ENCODE measurements at regions not wholly inside any gene's neighbourhood (a gene's known extent, or its start where the extent isn't known, plus 50 kb on each side); places are given as distances from the start of the nearest gene placed in this dataset.

GRCh38 chr10:130627346-130628045, 491.3 kb downstream of the GLRX3 start:
- in situ Hi-C loops (cut with MboI; ENCODE audit: low sequenced_read_pairs in 4 of 4): no loop called here
- Histone ChIP-seq H3K27me3 (peaks cover 0 to 7% (median 0%) of the 10 kb centered on the region in 3 donors), H3K4me1 (no peaks in the 10 kb centered on the region), H3K4me3 (no peak overlapping the region), H3K27ac (no peak overlapping the region), H3K9me3 (no peaks in the 10 kb centered on the region), H3K36me3 (no peaks in the 10 kb centered on the region)
- DNase-seq (no peak), ATAC-seq (no peak)
- intact Hi-C loops (cut with DNase I; ENCODE audit: low total_unique reads): no loop called here
- no peak for TF ChIP-seq POLR2A (IDR thresholded peaks at IDR 0.05)
- TF ChIP-seq, protein P1, sequence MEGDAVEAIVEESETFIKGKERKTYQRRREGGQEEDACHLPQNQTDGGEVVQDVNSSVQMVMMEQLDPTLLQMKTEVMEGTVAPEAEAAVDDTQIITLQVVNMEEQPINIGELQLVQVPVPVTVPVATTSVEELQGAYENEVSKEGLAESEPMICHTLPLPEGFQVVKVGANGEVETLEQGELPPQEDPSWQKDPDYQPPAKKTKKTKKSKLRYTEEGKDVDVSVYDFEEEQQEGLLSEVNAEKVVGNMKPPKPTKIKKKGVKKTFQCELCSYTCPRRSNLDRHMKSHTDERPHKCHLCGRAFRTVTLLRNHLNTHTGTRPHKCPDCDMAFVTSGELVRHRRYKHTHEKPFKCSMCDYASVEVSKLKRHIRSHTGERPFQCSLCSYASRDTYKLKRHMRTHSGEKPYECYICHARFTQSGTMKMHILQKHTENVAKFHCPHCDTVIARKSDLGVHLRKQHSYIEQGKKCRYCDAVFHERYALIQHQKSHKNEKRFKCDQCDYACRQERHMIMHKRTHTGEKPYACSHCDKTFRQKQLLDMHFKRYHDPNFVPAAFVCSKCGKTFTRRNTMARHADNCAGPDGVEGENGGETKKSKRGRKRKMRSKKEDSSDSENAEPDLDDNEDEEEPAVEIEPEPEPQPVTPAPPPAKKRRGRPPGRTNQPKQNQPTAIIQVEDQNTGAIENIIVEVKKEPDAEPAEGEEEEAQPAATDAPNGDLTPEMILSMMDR (IDR thresholded peaks at IDR 0.05 in 4 of 5, conservative IDR thresholded peaks at IDR 0.05 in 1 of 5): no peak

GRCh38 chr10:130630135-130630534, 493.9 kb downstream of the GLRX3 start:
- in situ Hi-C loops (cut with MboI; ENCODE audit: low sequenced_read_pairs in 4 of 4): no loop called here
- intact Hi-C loops (cut with DNase I; ENCODE audit: low total_unique reads): no loop called here
- no peaks in the 10 kb centered on the region for H3K4me1 ChIP-seq
- no peaks in the 10 kb centered on the region for H3K9me3 ChIP-seq
- TF ChIP-seq POLR2A (IDR thresholded peaks at IDR 0.05): no peak
- TF ChIP-seq, protein P1 (IDR thresholded peaks at IDR 0.05 in 4 of 5, conservative IDR thresholded peaks at IDR 0.05 in 1 of 5): no peak
- no peak for DNase-seq
- no peak overlapping the region for H3K4me3 ChIP-seq
- no peak overlapping the region for H3K27ac ChIP-seq
- H3K27me3 ChIP-seq: peaks cover 0 to 5% (median 0%) of the 10 kb centered on the region in 3 donors
- no peak for ATAC-seq
- no peaks in the 10 kb centered on the region for H3K36me3 ChIP-seq

DNA sequence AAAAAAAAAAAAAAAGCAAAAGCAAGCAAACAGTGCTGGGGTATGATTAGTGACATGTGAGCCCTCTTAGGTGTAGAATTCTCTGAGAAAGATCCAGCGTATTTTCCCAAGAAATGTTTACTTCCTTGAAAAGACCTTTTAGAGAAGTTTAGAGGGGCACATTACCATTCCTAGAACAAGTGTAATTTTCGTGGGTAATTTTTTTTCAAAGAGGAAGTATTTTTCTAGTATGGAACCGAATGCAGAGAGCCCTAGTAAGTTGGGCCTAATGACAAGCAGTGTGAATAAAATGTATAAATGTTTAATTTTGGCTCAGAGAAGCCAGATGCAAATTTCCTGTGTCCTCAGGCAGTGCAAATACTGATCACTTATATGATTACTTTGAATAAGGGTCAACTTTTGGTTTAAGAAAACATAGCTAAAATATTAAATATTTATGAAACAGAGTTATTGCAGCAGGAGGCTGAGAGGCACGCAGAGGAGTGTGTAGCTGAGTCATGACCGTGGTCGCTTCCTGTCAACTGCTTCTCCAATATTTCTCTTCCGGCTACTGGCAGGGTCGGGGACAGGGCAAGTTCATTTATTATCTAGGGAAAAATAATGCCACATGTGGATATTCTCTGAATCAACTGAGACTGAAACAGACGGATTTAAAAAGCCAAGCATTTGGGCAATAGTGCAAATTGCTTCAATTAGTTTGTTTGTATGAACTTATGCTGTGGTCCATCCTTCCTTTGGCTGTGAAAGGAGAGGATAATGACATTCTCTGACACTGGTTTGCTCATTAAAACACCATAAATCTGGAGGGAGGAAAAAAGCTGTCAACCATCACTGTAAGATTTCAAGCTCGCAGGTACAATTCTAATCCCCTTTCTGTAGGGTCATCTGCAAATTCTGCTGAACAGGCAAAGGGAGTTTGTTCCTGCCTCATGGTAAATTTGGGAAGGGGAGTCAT, 495.2 kb downstream of the GLRX3 start:
- no peak for ATAC-seq
- Histone ChIP-seq H3K4me1 (no peaks in the 10 kb centered on the region), H3K4me3 (no peak overlapping the region), H3K9me3 (no peaks in the 10 kb centered on the region), H3K27ac (no peak overlapping the region), H3K27me3 (peaks cover 0 to 3% (median 0%) of the 10 kb centered on the region in 3 donors), H3K36me3 (no peaks in the 10 kb centered on the region)
- intact Hi-C loops (cut with DNase I; ENCODE audit: low total_unique reads): no loop called here
- no peak for TF ChIP-seq POLR2A (IDR thresholded peaks at IDR 0.05)
- TF ChIP-seq, protein P1 (IDR thresholded peaks at IDR 0.05 in 4 of 5, conservative IDR thresholded peaks at IDR 0.05 in 1 of 5): no peak
- in situ Hi-C loops (cut with MboI; ENCODE audit: low sequenced_read_pairs in 4 of 4): no loop called here
- no peak for DNase-seq

DNA sequence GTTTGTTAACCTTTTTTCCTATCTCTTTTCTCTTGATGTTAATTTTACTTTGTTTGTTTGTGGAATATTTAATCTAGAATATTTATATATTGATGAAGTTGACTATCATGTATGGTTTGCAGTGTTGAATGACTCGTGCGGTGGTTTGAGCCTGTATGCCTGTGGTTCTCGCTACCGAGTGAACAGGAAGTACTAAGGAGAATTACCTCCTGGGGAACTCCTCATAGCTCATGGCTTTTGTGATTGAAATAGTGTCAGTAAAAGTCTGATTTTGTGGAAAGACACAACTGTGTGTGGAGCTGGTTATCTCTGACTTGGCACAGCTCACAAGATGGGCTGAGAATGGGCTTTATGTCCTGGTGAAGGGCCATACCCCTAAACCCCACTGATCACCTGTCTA, 498.6 kb downstream of the GLRX3 start:
- peaks cover 0 to 3% (median 0%) of the 10 kb centered on the region in 3 donors for H3K27me3 ChIP-seq
- DNase-seq (no peak), ATAC-seq (no peak)
- H3K4me3 ChIP-seq: no peak overlapping the region
- H3K4me1 ChIP-seq: no peaks in the 10 kb centered on the region
- H3K27ac ChIP-seq: no peak overlapping the region
- H3K36me3 ChIP-seq: no peaks in the 10 kb centered on the region
- no peaks in the 10 kb centered on the region for H3K9me3 ChIP-seq
- intact Hi-C loops (cut with DNase I; ENCODE audit: low total_unique reads): no loop called here
- no peak for TF ChIP-seq POLR2A (IDR thresholded peaks at IDR 0.05)
- TF ChIP-seq, protein P1 (IDR thresholded peaks at IDR 0.05 in 4 of 5, conservative IDR thresholded peaks at IDR 0.05 in 1 of 5): no peak
- in situ Hi-C loops (cut with MboI; ENCODE audit: low sequenced_read_pairs in 4 of 4): no loop called here
